HepG2 (cell line): ENCODE measurements at regions not wholly inside any gene's neighbourhood (a gene's known extent, or its start where the extent isn't known, plus 50 kb on each side); places are given as distances from the start of the nearest gene placed in this dataset.

Source experiments
- ATAC-seq: fragments of 200-7000 bp; cut with Tn5 transposase; 3 replicates; pipeline ENCODE4 v1.9.1; 2020; ENCODE audit warnings: mild to moderate bottlenecking, moderate library complexity
- BruUV-seq: library from RNA; stranded (reverse); fragments of 400-500 nt; replicated peaks from 2 replicates; lab custom pipeline; 2021; lab: Mats Ljungman, UMichigan
- CTCF ChIA-PET: fragments of 300-600 bp; formaldehyde crosslinking; extraction: SDS; loops from one replicate; lab custom pipeline; 2021; ENCODE audit warnings: low total read pairs, inconsistent platforms, low intra/inter-chr PET ratio; lab: Yijun Ruan, JAX
- POLR2A ChIA-PET: fragments of 350-600 bp; sonication (Branson Sonifier 250); formaldehyde crosslinking; loops from one replicate; lab custom pipeline; 2020; ENCODE audit warnings: antibody characterized with exemption, inconsistent platforms; lab: Yijun Ruan, JAX
- DNase-seq: peaks from one replicate; pipeline ENCODE4 v3.0.0-alpha.2; 2015; ENCODE audit warnings: low spot score
- FAIRE-seq: peaks from 3 replicates; lab custom pipeline; 2011; peaks lifted over from hg19 to GRCh38; lab: Jason Lieb, UNC
- H2AFZ ChIP-seq: one replicate; pipeline ENCODE4 v1.6.1; 2011; ENCODE audit warnings: low read length, inconsistent platforms
- H3K27ac ChIP-seq: fragments of 300-600 bp; 3 replicates; pipeline ENCODE4 v1.8.0; 2011; ENCODE audit warnings: mixed run types, mild to moderate bottlenecking, mixed read lengths, low read length, inconsistent platforms; ENCODE audit not compliant: insufficient read depth; ENCODE audit errors: extremely low read length
- H3K27me3 ChIP-seq, 2 experiments: fragments of 200-600 bp in 1 of 2; 2 replicates in 1 of 2; 3 replicates in 1 of 2; pipeline versions ENCODE4 v1.6.0 to v1.8.0; 2011; ENCODE audit warnings: low read length in 2 of 2, mild to moderate bottlenecking in 2 of 2, moderate library complexity in 2 of 2, inconsistent platforms in 1 of 2; ENCODE audit not compliant: insufficient read depth in 2 of 2, control insufficient read depth in 1 of 2
- H3K36me3 ChIP-seq, 2 experiments: fragments of 200-600 bp in 1 of 2; replicated peaks in 1 of 2; 2 replicates in 1 of 2; 3 replicates in 1 of 2; pipeline versions ENCODE4 v1.5.1 to v1.8.0; 2011; ENCODE audit warnings: low read length in 2 of 2, inconsistent platforms in 1 of 2; ENCODE audit not compliant: insufficient read depth in 2 of 2, control insufficient read depth in 1 of 2
- H3K4me1 ChIP-seq: 2 replicates; pipeline ENCODE4 v1.5.1; 2012; ENCODE audit warnings: low read length, inconsistent platforms; ENCODE audit not compliant: insufficient read depth
- H3K4me2 ChIP-seq: 2 replicates; pipeline ENCODE4 v1.6.0; 2011; ENCODE audit warnings: low read depth, low read length, inconsistent platforms
- H3K4me3 ChIP-seq, 3 experiments: fragments of 200-600 bp in 1 of 3; sonication (generic), shearing (Covaris generic) in 1 of 3; replicated peaks in 1 of 3; 2 replicates each; pipeline ENCODE4 v1.5.1; 2011 to 2016; ENCODE audit warnings: low read length in 3 of 3, inconsistent platforms in 2 of 3, low read depth in 2 of 3, mild to moderate bottlenecking in 2 of 3, control low read depth in 1 of 3, mixed read lengths in 1 of 3; ENCODE audit not compliant: insufficient read depth in 1 of 3
- H3K79me2 ChIP-seq: one replicate; pipeline ENCODE4 v1.6.1; 2011; ENCODE audit warnings: low read length, inconsistent platforms; ENCODE audit not compliant: insufficient read depth
- H3K9ac ChIP-seq: 2 replicates; pipeline ENCODE4 v1.6.0; 2011; ENCODE audit warnings: mild to moderate bottlenecking, low read depth, low read length, inconsistent platforms; ENCODE audit not compliant: insufficient read depth
- H3K9me3 ChIP-seq: 2 replicates; pipeline ENCODE4 v1.5.1; 2012; ENCODE audit warnings: mild to moderate bottlenecking, low read length
- H4K20me1 ChIP-seq: 2 replicates; pipeline ENCODE4 v1.6.0; 2011; ENCODE audit warnings: inconsistent platforms, mild to moderate bottlenecking, low read length, moderate library complexity; ENCODE audit not compliant: insufficient read depth
- ATF5 ChIP-seq: sonication (generic); formaldehyde crosslinking; IDR thresholded peaks from 2 replicates; pipeline ENCODE4 v1.4.0; 2020; ENCODE audit warnings: mild to moderate bottlenecking, low read depth, missing genetic modification reagents
- BATF2 ChIP-seq: sonication (generic); formaldehyde crosslinking; IDR thresholded peaks from 2 replicates; pipeline ENCODE4 v1.8.0; 2022; ENCODE audit warnings: mild to moderate bottlenecking, missing genetic modification reagents, moderate library complexity
- BHLHE40 ChIP-seq: IDR thresholded peaks from 2 replicates; pipeline ENCODE4 v1.6.1; 2011; ENCODE audit warnings: low read length, improper control_type of control experiment
- CSRNP2 ChIP-seq: sonication (generic); formaldehyde crosslinking; conservative IDR thresholded peaks from 2 replicates; pipeline ENCODE4 v1.8.0; 2022; ENCODE audit warnings: low read depth, missing genetic modification reagents
- EED ChIP-seq: sonication (generic); formaldehyde crosslinking; IDR thresholded peaks from 2 replicates; pipeline ENCODE4 v1.5.0; 2020; ENCODE audit warnings: mild to moderate bottlenecking, missing genetic modification reagents
- POLR2AphosphoS2 ChIP-seq: IDR thresholded peaks from 2 replicates; pipeline ENCODE4 v1.6.1; 2011; ENCODE audit warnings: low read depth, low read length, improper control_type of control experiment
- REPIN1 ChIP-seq: sonication (generic); formaldehyde crosslinking; IDR thresholded peaks from 2 replicates; pipeline ENCODE4 v1.8.0; 2022; ENCODE audit warnings: missing genetic modification reagents, low read depth, mild to moderate bottlenecking, borderline replicate concordance
- ZNF24 ChIP-seq: fragments of 450-650 bp; IDR thresholded peaks from 2 replicates; pipeline ENCODE4 v1.6.1; 2017; ENCODE audit warnings: antibody characterized with exemption, mild to moderate bottlenecking
- ZNF280B ChIP-seq: sonication (generic); formaldehyde crosslinking; IDR thresholded peaks from 2 replicates; pipeline ENCODE4 v1.5.0; 2020; ENCODE audit warnings: missing genetic modification reagents, mild to moderate bottlenecking, borderline replicate concordance
- ZNF414 ChIP-seq: sonication (generic); formaldehyde crosslinking; IDR thresholded peaks from 2 replicates; pipeline ENCODE4 v1.5.0; 2020; ENCODE audit warnings: missing genetic modification reagents
- WGBS: methylation state at CpG from one replicate; pipeline ENCODE4 v1.1.6; 2017; ENCODE audit warnings: low lambda C conversion rate; 5-methylcytosine and 5-hydroxymethylcytosine counted together
- in situ Hi-C: cut with HindIII; loops from 2 replicates; pipeline ENCODE4 v1.10.0; 2017; ENCODE audit warnings: low pct_unique_long_range_greater_than_20kb; ENCODE audit not compliant: extremely low pct_ligation_motif_present
- intact Hi-C: fragments of 100-400 bp; cut with micrococcal nuclease; formaldehyde crosslinking; loops from one replicate; pipeline ENCODE4 v1.10.0; 2022; ENCODE audit not compliant: unreplicated experiment

- TF ChIP-seq BATF2 (CRISPR knock-in tag) (no peak), REPIN1 (CRISPR knock-in tag) (no peak), ATF5 (CRISPR knock-in tag) (no peak), POLR2AphosphoS2 (no peak), ZNF280B (CRISPR knock-in tag) (no peak), ZNF414 (CRISPR knock-in tag) (no peak), CSRNP2 (no peak), ZNF24 (no peak)
These were observed 171.8 kb upstream of the CPNE8 start (continued) for GRCh38 chr12:39077226-39077625.

- no peak for ATAC-seq
- CTCF ChIA-PET: no interaction called here
- no peak for FAIRE-seq
- no peak overlapping the region for H2AFZ ChIP-seq
- H3K9me3 ChIP-seq: no peaks in the 10 kb centered on the region
- H3K27ac ChIP-seq: no peak overlapping the region
- DNase-seq: no peak
- no peaks in the 10 kb centered on the region for H3K27me3 ChIP-seq
- no TSS peak for BruUV-seq
- no peak overlapping the region for H3K9ac ChIP-seq
- intact Hi-C loops: no loop called here
- H3K4me1 ChIP-seq: no peaks in the 10 kb centered on the region
- in situ Hi-C loops: no loop called here
- no peak overlapping the region for H3K4me2 ChIP-seq
- no peak overlapping the region for H3K4me3 ChIP-seq
- no peak for TF ChIP-seq BHLHE40
- TF ChIP-seq EED: no peak
- TF ChIP-seq, all 625 proteins: peak for 0
- WGBS: 0% methylated on average over 2 of the region's 2 CpGs
- Histone ChIP-seq H3K79me2 (no peaks in the 10 kb centered on the region), H4K20me1 (no peaks in the 10 kb centered on the region), H3K36me3 (no peaks in the 10 kb centered on the region)
- POLR2A ChIA-PET: no interaction called here
These were observed 168.7 kb upstream of the CPNE8 start for GRCh38 chr12:39074063-39074462.
